GM23248 (cell line): ENCODE measurements at regions not wholly inside any gene's neighbourhood (a gene's known extent, or its start where the extent isn't known, plus 50 kb on each side); places are given as distances from the start of the nearest gene placed in this dataset.

Experiments used
- EZH2 ChIP-seq: fragments of 200-600 bp; sonication (generic); IDR thresholded peaks from 2 replicates; pipeline ENCODE4 v1.6.1; 2018; ENCODE audit warnings: antibody characterized with exemption, mild to moderate bottlenecking; ENCODE audit not compliant: insufficient read depth, poor library complexity, severe bottlenecking
- EZH2phosphoT487 ChIP-seq: fragments of 200-600 bp; sonication (generic); IDR thresholded peaks from 2 replicates; pipeline ENCODE4 v1.6.1; 2018; ENCODE audit warnings: antibody characterized with exemption, moderate library complexity, mild to moderate bottlenecking, low read depth; ENCODE audit not compliant: insufficient read depth

DNA sequence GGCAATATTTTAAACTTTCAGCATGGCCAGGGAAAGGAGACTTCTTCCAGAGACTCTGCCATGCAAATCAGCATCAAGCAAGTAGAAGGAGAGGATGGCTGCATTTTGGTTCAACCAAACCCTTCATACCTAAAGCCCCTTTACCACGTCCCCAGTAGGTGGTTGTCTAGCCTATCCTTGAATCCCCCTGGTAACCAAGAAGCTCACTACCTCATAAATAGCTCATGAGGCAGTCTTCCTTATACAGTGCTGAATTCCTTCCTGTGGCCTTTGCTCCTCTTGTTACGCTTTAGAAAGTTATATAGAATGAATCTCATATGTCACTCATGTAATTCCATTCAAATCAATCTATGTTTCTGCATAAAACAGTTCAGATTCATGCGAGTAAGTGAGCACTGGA lies 289.5 kb upstream of the SLC30A5 start:
- TF ChIP-seq EZH2, result no peak
- no peak for TF ChIP-seq EZH2phosphoT487
